WI38 (cell line): ENCODE measurements at regions not wholly inside any gene's neighbourhood (a gene's known extent, or its start where the extent isn't known, plus 50 kb on each side); places are given as distances from the start of the nearest gene placed in this dataset.

ENCODE experiments used
- H3K4me3 ChIP-seq: 2 replicates; pipeline ENCODE4 v1.5.1; 2011; ENCODE audit warnings: low read depth, mild to moderate bottlenecking, control low read depth, low read length
- TF ChIP-seq, protein P1 (sequence below): IDR thresholded peaks from 2 replicates; pipeline ENCODE4 v1.5.1; 2012; ENCODE audit warnings: low read depth, mild to moderate bottlenecking, control low read depth, low read length

GRCh38 chr19:27676334-27676733 is 1536.6 kb downstream of the UQCRFS1 start:
- no peak overlapping the region for H3K4me3 ChIP-seq
- TF ChIP-seq, protein P1, sequence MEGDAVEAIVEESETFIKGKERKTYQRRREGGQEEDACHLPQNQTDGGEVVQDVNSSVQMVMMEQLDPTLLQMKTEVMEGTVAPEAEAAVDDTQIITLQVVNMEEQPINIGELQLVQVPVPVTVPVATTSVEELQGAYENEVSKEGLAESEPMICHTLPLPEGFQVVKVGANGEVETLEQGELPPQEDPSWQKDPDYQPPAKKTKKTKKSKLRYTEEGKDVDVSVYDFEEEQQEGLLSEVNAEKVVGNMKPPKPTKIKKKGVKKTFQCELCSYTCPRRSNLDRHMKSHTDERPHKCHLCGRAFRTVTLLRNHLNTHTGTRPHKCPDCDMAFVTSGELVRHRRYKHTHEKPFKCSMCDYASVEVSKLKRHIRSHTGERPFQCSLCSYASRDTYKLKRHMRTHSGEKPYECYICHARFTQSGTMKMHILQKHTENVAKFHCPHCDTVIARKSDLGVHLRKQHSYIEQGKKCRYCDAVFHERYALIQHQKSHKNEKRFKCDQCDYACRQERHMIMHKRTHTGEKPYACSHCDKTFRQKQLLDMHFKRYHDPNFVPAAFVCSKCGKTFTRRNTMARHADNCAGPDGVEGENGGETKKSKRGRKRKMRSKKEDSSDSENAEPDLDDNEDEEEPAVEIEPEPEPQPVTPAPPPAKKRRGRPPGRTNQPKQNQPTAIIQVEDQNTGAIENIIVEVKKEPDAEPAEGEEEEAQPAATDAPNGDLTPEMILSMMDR = no peak

- H3K4me3 ChIP-seq = no peak overlapping the region
- TF ChIP-seq, protein P1 = no peak
These were observed 1537.2 kb downstream of the UQCRFS1 start for GRCh38 chr19:27675771-27676170.

- TF ChIP-seq, protein P1 = no peak
- no peak overlapping the region for H3K4me3 ChIP-seq
These were observed 1538.2 kb downstream of the UQCRFS1 start for GRCh38 chr19:27674701-27675100.

DNA sequence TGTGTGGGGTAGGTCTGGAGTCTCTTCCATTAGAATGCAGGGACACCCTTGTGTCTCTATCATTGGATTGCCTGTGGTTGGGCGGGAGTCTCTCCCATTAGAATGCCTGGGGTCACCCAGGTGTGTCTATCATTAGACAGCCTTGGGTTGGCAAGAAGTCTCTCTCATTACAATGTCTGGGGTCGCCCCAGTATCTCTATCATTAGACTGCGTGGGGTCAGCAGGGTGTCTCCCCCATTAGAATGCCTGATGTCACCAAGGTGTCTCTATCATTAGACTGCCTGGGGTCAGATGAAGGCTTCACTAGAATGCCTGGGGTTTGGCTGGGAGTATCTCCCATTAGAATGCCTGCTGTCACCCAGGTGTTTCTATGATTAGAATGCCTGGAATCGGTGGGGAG is 1539.0 kb downstream of the UQCRFS1 start:
- TF ChIP-seq, protein P1 = no peak
- H3K4me3 ChIP-seq = no peak overlapping the region

DNA sequence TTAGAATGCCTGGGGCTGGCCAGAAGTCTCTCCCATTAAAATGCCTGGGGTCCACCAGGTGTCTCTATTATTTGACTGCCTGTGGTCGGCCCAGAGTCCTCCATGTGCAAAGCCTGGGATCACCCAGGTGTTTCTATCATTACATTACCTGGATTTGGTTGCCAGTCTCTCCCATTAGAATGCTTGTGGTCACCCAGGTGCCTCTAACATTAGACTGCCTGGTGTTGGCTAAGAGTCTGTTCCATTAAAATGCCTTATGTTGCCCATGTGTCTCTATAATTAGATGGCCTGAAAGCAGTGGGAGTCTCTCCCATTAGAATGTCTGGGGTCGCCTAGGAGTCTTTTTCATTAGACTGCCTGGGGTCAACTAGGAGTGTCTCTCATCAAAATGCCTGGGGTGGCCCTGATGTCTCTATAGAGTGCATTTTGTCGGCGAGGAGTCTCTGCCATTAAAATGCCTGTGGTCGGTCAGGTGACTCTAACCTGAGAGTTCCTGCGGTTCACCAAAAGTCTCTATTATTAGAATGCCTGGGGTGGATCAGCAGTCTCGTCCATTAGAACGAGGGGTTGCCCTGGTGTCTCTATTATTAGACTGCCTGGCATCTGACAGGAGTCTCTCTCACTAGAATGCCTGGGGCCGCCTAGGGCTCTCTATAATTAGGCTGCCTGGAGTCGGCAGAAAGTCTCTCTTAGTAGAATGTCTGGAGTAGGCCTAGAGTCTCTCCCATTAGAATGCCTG is 1540.5 kb downstream of the UQCRFS1 start:
- TF ChIP-seq, protein P1 = no peak
- no peak overlapping the region for H3K4me3 ChIP-seq

- H3K4me3 ChIP-seq = no peak overlapping the region
- TF ChIP-seq, protein P1 = no peak
These were observed 1541.1 kb downstream of the UQCRFS1 start for GRCh38 chr19:27671876-27672275.

DNA sequence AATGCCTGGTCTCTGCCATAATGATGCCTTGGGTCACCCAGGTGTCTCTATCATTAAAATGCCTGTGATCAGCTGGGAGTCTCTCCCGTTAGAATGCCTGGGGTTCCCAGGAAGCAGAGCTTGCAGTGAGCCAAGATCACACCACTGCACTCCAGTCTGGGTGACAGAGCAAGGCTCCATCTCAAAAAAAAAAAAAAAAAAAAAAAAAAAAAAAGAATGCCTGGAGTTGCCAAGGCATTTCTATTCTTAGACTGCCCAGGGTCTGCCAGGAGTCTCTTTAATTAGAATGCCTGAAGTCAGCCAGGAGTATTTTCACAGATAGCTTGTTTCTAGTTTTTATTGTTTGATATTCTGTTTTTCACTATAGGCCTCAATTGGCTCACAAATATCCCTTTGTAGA is 1552.5 kb downstream of the UQCRFS1 start:
- no peak overlapping the region for H3K4me3 ChIP-seq
- TF ChIP-seq, protein P1 = no peak
